NCI-H460 (cell line): ENCODE measurements at regions not wholly inside any gene's neighbourhood (a gene's known extent, or its start where the extent isn't known, plus 50 kb on each side); places are given as distances from the start of the nearest gene placed in this dataset.

ENCODE experiments used
- DNase-seq: peaks from one replicate; pipeline ENCODE4 v3.0.0-alpha.2; 2016; ENCODE audit warnings: low read depth; ENCODE audit errors: extremely low read depth

DNA sequence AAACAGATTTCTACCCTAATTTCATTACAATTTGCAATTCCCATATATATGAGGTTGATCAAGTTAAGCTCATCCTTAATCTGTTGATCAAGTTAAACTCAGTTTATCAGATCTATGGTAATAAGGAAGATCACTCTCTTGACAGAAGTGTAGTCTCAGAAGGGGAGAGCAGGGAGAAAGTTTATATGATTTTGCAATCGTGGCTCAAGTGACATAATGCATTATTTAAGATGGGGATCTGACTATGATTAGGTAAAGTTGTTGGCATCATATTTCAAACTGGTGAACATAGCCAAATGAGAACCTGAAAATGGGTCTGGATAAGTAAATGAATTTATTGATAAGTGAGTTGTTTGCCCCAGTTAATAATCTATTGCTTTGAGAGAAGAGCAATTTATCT lies 995.3 kb downstream of the OTOL1 start:
- no peak for DNase-seq

DNA sequence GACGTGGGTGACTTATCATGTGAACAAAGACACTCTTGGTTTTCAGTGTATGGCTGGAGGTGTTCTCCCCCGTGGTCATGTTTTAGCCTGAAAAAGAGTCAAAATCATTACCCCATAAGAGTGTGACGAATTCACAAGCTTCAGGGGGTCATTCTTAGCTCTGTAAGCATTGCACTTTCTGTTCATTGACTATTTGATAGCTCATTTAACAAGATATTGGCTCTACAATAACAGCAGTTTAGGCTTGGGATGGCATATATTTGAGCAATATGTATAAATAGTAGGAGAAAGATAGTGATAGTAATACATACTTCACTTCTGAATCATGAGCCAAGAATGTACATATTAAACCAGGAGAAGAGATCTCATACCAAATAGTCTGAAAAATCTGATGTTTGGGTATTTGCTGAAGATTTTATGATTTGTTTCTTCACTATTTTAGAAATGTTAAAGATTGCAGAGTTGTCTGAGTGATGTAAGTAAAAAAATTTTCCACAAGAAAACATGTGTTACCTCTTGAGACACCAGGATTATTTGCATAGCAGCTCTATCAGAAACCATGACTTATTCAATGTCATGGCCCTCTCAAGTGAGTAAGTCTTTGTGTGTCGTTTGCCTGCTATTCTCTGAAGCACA lies 996.0 kb downstream of the OTOL1 start:
- no peak for DNase-seq

DNA sequence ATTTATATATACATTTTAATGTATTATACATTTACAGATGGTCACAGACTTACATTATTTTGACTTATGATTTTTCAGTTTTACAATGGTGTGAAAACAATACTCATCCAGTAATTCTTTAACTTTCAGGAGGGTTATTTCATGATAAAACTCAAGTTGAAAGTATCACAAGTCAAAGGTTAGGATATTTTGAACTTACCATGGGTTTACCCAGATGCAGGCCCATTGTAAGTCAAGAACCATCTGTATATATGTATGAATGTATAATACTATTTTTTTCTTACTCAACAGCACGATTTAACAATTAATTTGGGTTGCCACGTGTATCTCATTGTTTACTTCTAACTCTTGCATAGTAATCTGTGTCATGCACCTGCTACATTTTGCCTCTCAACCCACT lies 1002.0 kb downstream of the OTOL1 start:
- no peak for DNase-seq

DNA sequence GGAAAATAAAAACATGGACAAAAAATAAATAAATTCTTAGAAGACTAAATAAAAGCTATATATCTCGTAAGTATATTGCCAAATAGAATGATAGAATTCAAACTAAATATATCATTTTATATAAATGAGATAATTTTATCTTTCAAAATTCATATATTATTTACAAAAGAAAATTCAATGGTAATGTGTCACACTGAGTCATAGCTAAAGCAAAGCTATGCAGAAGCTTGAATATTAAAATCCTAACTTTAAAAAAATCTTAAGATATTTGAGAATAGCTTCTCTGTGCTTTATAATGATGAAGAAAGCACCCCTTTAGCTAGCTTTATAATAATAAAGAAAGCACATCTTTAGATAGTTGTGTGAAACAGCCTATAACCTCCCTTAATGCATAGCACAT lies 1010.8 kb downstream of the OTOL1 start:
- no peak for DNase-seq

DNA sequence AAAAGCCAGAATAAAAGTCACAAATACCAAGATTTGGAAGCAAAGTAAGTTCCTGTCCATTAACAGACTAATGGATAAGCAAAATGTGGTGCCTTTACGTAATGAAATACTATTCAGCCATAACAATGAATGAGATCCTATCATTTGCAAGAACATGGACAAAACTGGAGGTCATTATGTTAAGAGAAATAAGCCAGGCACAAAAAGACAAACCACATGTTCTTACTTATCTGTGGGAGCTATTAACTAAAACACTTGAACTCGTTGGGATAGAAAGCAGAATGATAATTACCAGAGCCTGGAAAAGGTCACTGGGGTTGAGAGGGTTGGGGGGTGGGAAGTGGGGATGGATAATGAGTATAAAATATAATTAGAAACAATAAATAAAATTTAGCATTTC lies 1015.9 kb downstream of the OTOL1 start:
- no peak for DNase-seq

DNA sequence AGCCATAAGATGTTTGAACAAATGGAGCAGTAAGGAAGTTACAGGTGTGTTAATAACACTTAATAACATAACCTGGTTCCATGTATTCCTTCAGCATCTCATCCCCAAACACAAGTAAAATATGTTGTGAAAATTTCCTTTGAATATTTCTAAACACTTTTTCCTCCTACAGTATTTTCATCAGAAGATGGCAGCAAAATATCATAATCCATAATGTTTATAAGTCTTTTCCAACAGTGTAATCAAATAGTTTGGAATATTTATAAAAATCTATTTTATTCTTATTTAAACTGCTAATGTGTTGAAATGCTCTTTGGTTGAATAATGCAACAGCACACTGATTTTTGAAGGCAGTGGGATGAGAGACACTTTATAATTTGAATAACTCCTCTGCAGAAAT lies 1020.5 kb downstream of the OTOL1 start:
- no peak for DNase-seq

DNA sequence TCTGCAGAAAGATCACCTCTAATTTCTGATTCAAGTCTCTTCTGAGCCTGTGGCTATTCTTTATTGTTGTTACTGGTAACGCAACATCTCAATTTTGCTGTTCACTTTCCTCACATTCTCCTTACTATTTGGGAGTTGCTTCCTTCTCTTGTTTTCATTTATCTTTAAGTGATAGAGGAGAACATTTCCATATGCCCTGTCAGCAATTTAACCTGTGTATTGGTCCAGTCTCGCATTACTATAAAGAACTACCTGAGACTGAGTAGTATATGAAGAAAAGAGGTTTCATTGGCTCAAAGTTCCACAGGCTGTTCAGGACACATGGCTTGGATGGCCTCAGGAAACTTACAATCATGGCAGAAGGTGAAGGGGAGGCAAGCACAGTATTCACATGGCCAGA lies 1025.1 kb downstream of the OTOL1 start:
- no peak for DNase-seq

DNA sequence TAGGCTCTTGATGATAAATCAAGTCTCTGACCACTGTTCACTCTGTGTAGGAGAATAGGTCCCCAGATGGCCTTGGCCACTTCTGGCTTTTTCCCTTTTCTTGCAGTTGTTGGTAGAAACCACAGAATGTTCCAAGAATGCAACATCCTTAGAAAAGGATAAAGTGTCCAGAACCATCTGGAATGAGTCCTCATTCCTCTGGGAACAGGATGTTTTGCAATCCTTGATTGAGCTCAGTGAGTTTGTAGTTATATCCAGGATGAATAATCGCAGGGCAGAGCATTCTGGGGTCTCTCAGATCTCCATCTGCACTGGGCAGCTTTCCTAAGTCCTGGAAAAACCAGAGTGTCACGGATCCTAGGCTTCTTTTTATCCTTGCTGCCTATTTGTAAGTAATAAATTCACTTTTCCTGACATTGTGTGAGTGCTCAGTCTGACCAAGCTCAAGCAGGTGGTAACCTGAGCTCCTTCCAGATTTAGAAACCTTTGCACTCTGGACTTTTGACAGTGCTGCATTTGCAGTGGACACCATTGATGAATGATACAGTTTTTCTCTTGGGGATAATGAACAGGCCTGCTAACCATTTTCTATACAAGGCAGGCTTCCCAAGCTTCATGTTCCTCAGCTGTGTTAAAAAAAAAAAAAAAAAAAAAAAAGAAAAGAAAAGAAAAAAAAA lies 1028.6 kb downstream of the OTOL1 start:
- DNase-seq = no peak

DNA sequence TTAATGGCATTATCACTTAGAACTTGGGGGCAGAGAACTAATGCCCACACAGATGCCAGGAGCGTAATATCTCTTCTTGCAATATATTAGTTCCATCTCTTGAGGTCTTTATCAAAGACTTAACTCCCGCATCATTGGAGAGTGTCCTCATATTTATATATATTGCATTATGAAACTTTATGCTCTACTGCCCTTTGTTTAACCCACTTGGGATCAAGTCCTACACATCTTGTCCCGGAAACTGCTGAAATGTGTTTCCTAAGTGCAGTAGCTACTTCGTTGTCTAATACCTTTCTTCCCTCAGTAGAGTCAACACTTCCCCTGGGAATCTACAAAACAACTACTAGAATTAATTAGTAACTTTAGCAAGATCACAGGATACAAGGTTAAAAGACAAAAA lies 1029.2 kb downstream of the OTOL1 start:
- no peak for DNase-seq

DNA sequence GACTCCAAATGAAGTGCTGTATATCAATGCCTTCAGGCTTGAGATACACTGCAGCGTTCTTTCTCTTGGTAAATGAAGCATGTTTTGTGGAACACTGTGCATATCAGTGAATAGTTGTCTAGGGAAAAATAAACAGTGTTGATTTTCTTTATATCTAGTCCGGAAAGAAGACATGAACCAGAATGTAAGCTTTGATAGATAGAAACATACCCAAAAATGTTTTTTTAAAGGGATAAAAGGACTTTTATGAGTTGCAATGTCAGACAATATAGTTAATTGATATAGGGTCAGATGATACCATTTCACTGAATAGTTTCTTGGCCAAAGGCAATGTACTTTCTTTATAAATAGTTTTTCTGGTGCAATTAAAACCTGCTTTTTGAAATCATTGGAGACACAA lies 1037.8 kb downstream of the OTOL1 start:
- no peak for DNase-seq

DNA sequence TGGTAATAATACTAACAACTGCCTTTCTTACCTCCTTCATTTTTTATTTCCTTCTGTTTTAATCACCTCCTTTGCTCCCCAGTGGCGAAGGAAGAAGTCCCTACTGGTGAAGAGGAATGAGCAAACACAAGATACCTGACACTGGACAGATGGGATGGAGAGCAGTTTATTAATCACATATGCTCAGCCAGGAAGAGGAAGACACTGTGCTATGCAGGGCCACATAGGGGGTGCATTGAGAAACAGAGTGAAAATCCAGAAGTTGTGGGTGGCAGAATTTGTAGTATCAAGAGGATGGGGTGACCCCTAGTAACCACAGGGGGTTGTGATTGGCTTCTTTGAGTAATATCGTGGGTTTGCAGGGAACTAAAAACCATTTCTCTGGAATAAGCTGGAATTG lies 1041.9 kb downstream of the OTOL1 start:
- no peak for DNase-seq

DNA sequence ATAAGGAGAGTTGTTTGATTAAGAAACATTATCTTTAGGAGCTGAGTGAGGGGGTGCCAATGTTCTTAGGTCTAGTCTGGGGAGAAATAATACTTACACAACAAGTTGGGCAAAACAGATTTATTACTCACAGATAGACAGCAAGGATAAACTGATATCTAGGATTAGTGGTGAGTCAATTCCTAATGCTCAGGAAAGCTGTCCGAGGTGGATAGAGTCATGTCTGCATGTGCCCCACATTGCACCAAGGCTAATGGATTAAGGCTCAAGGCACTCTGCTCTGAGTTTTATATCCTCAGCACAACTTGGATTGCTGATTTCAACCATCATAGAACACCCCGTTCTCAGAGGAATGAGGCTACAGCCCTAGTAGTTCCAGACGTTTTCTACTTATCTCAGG lies 1042.3 kb downstream of the OTOL1 start:
- DNase-seq = no peak

DNA sequence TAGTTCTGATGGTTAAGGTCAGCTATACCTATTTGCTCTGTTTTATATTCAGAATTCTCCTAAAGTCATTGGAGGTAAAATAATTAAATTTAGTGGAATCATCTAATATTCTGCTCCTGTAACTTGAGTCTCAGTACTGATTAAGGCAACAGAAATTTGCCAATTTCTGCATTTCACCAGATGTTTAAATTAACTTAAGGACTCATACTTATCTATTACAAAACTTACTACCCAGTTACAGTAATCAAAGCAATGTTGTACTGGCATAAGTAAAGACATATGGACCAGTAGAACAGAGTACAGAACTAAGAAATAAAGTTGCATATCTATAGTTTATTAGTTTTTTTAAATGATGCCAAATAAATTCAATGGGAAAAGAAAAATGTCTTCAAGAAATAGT lies 1043.8 kb downstream of the OTOL1 start:
- DNase-seq = no peak

DNA sequence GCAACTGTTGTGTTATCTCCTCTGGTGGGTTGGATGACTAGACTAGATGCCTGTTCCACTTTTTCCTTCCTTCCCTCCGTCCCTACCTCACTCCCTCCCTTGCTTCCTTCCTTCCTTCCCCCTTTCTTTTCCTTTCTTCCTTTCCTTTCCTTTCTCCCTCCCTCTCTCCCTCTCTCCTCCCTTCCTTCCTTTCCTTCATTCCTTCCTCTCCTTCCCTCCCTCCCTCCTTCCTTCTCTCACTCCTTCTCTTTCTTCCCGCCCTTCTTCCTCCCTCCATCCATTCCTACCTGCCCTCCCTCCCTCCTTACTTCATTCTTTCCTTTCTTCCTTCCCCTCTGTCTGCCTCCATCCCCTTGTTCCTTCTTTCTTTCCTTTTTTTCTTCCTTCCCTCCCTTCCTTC lies 1045.3 kb downstream of the OTOL1 start:
- DNase-seq = no peak

DNA sequence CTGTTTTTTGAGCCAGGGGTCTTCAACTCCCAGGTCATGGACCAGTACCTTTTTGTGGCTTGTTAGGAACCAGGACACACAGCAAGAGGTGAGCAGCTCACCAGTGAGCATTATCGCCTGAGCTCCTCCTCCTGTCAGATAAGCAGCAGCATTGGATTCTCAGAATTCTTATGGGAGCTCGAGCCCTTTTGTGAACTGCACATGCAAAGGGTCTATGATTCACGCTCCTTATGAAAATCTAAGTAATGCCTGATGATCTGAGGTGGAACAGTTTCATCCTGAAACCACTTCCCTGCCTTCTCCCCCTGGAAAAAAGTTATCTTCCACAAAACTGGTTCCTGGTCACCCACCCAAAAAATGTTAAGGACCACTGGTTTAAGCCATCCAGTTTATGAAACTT lies 1047.6 kb downstream of the OTOL1 start:
- DNase-seq = no peak

DNA sequence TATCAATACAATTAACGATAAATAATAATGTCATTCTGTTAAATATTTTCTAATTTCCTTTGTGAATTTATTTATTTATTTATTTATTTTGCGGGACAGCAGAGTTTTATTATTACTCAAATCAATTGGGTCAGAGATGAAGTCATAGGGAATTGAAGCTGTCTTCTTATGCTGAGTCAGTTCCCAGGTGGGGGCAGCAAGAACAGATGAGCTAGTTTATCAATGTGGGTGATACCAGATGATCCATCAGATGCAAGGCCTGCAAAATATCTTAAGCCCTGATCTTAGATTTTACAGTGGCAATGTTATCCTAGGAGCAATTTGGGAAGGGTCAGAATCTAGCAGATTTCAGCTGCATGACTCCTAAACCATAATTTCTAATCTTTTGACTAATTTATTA lies 1050.3 kb downstream of the OTOL1 start:
- DNase-seq = no peak

DNA sequence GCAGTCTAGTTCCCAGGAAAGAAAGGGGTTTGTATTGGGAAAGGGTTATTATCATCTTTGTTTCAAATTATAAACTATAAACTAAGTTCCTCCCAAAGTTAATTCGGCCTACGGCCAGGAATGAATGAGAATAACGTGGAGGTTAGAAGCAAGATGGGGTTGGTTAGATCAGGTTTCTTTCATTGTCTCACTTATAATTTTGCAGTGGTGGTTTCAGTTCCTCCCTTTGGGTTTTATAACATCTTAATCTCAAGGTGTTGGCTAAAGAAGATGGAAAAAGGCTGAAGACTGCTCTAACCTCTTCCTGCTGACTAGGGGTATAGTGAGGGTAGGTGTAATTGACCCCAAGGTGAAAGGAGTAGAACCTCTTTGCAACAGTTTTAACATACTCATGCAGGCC lies 1050.7 kb downstream of the OTOL1 start:
- no peak for DNase-seq

DNA sequence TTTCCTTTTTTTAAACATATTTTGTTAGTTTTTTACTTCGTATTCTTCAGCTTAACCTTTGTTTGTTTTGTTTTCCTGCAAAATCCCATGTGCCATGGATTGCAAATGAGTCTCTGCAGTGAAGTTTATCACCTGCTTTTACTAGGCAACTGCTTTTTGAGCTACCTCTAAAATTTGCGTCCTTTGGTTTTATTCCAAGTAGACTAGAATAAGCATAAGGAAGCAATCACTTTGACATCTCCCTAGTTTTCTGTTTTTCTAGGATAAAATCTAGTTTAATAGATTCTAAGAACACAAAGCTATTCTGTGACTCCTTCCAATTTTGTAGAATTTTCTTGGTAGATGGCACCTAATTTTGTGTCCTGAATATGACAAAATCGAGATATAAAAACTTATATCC lies 1059.2 kb downstream of the OTOL1 start:
- no peak for DNase-seq

DNA sequence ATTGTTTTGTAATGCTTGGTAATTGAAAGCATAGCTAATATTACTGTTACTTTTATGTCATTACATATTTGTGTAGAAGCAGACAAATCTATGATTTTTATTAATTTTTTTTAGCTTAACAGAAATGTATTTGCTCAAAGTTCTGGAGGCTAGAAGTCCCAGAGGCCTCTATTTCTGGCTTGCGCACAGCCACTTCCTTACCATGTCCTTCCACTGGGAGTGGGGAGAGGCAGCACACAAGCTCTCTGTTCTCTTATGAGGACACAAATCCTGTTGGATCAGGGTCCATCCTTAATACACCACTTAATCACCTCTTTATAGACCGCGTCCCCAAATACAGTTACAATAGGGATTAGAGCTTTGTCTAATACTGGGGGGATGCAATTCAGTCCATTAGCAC lies 1061.4 kb downstream of the OTOL1 start:
- DNase-seq = no peak

DNA sequence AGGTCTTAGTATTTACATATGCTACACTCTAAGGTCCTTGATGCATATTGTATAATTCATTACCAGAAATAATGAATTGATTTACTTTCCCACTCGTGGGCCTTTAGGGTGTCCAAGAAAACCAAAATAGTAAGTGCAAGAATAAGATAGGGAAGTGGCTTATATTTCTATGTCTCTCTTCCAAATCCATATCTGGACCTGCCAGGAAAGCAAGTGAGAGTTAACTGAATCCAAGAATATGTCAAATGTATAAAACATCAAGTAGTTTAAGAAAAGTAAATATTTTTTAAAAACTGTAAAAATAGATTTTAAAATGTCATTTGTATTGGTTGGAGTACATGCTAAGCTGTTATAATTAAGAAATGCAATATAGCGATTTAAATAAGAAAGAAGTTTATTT lies 1072.1 kb downstream of the OTOL1 start:
- DNase-seq = no peak

DNA sequence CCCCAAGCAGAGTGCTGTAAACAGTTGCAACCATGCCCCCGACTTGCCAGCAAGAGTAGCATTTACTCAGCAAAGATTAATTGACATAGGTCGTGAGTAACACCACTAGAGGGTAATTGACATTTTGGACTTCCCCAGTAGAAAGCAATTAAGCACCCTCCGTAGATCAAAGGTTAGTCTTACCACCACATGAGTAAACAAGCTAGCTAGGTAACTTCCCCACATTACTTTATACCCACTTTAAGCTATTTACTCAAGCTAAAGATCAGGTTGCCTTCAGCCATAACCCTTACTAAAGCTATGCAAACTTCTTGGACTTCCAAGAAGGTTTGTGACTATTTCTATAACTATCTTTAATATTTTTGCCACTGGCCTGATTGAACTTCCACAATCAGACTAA lies 1072.7 kb downstream of the OTOL1 start:
- DNase-seq = no peak

DNA sequence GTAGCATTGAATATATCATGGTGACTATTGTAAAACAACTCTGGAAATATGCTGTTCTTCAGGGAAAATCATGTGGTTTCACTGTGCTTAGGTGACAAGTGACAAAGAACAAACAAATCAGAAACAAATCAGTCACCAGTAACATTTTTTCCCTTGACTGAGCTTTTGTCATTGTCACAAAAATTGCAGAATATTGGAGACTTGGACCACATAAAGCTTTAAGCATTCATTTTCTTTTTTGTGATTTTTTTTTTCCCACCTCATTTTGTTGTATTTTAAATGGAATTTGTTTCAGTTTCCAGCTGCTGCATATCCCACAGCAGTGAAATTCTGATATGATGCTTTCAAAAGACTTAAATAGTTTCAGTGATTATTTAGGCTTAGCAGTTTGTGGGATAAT lies 1088.4 kb downstream of the OTOL1 start:
- DNase-seq = no peak

DNA sequence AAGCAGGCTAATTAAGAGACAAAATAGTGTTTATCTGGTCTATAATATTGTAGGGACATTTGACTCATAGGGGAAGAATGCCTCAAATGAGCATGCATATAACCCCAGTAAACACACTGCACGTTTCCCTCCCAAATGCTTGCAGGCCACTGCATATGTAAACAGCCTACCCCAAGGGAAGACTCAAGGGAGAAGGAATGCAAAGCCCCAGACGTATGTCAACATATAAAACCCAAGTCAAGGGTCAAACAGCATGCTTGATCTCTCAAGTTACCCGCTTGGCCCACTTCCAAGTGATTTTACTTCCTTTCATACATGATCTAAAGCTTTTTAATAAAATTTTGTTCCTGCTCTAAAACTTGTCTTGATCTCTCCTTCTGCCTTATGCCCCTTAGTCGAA lies 1090.0 kb downstream of the OTOL1 start:
- DNase-seq = no peak
